Lower leg skin (tissue), 3 donors: ENCODE measurements at regions not wholly inside any gene's neighbourhood (a gene's known extent, or its start where the extent isn't known, plus 50 kb on each side); places are given as distances from the start of the nearest gene placed in this dataset.

Source experiments
- CTCF ChIP-seq, 3 donors: fragments of 450-650 bp; IDR thresholded peaks; one replicate each; pipeline ENCODE4 v1.5.1; 2016; ENCODE audit warnings: antibody characterized with exemption in 3 of 3, mild to moderate bottlenecking in 3 of 3, moderate library complexity in 2 of 3
- POLR2A ChIP-seq, 2 donors: fragments of 450-650 bp; IDR thresholded peaks; one replicate each; pipeline ENCODE4 v1.6.1; 2016 to 2017; ENCODE audit warnings: antibody characterized with exemption in 2 of 2, mild to moderate bottlenecking in 1 of 2, moderate library complexity in 1 of 2

GRCh38 chr17:77885678-77886386 is 72.7 kb upstream of the TNRC6C start:
- TF ChIP-seq CTCF (IDR thresholded peaks at IDR 0.05) (no peak), POLR2A (IDR thresholded peaks at IDR 0.05) (no peak)
